Endothelial cell of umbilical vein (primary cell): ENCODE measurements at regions not wholly inside any gene's neighbourhood (a gene's known extent, or its start where the extent isn't known, plus 50 kb on each side); places are given as distances from the start of the nearest gene placed in this dataset.

ENCODE experiments used
- BruUV-seq: library from RNA; stranded (reverse); fragments of 400-500 nt; replicated peaks from 2 replicates; lab custom pipeline; 2021; lab: Mats Ljungman, UMichigan
- CTCF ChIA-PET: fragments of 300-600, 350-600 bp; sonication (Branson Sonifier 250); formaldehyde crosslinking; loops from one replicate; lab custom pipeline; 2021; ENCODE audit warnings: antibody characterized with exemption, inconsistent platforms; lab: Charles Lee
- POLR2A ChIA-PET: fragments of 300-600, 350-600 bp; sonication (Branson Sonifier 250); formaldehyde crosslinking; loops from one replicate; lab custom pipeline; 2021; ENCODE audit warnings: antibody characterized with exemption, inconsistent platforms; lab: Charles Lee
- DNase-seq: peaks from one replicate; pipeline ENCODE4 v3.0.0-alpha.2; 2011; ENCODE audit warnings: low read depth, low spot score
- FAIRE-seq: peaks from 2 replicates; lab custom pipeline; 2011; peaks lifted over from hg19 to GRCh38; lab: Jason Lieb, UNC
- H2AFZ ChIP-seq: 2 replicates; pipeline ENCODE4 v1.6.0; 2012; ENCODE audit warnings: low read depth, low read length, control low read depth, inconsistent platforms
- H3K27ac ChIP-seq: 2 replicates; pipeline ENCODE4 v1.5.1; 2011; ENCODE audit warnings: low read depth, mild to moderate bottlenecking, control low read depth, low read length, moderate library complexity; ENCODE audit not compliant: insufficient read depth
- H3K27me3 ChIP-seq, 2 experiments: 2 replicates each; pipeline versions ENCODE4 v1.6.0 to v1.6.1; 2011; ENCODE audit warnings: low read length in 2 of 2, mixed read lengths in 1 of 2; ENCODE audit not compliant: control insufficient read depth in 2 of 2, insufficient read depth in 2 of 2
- H3K36me3 ChIP-seq, 2 experiments: 2 replicates in 1 of 2; 3 replicates in 1 of 2; pipeline ENCODE4 v1.5.1; 2011; ENCODE audit warnings: low read length in 2 of 2, mild to moderate bottlenecking in 1 of 2, moderate library complexity in 1 of 2; ENCODE audit not compliant: control insufficient read depth in 2 of 2, insufficient read depth in 2 of 2; ENCODE audit errors: extremely low read depth in 1 of 2
- H3K4me1 ChIP-seq: 3 replicates; pipeline ENCODE4 v1.5.1; 2011; ENCODE audit warnings: mild to moderate bottlenecking, low read length; ENCODE audit not compliant: control insufficient read depth, insufficient read depth; ENCODE audit errors: extremely low read depth
- H3K4me2 ChIP-seq: 2 replicates; pipeline ENCODE4 v1.6.1; 2011; ENCODE audit warnings: low read length, control low read depth, mixed read lengths; ENCODE audit not compliant: insufficient read depth
- H3K4me3 ChIP-seq, 3 experiments: fragments of 200-600 bp in 1 of 3; sonication (generic), shearing (Covaris generic) in 1 of 3; replicated peaks in 1 of 3; 2 replicates each; pipeline ENCODE4 v1.5.1; 2011 to 2016; ENCODE audit warnings: control low read depth in 3 of 3, low read length in 3 of 3, mild to moderate bottlenecking in 2 of 3, inconsistent platforms in 1 of 3, low read depth in 1 of 3, moderate library complexity in 1 of 3; ENCODE audit not compliant: insufficient read depth in 1 of 3
- H3K79me2 ChIP-seq: 2 replicates; pipeline ENCODE4 v1.6.0; 2012; ENCODE audit warnings: low read length, inconsistent platforms; ENCODE audit not compliant: control insufficient read depth, insufficient read depth
- H3K9ac ChIP-seq: replicated peaks from 2 replicates; pipeline ENCODE3; 2011; ENCODE audit warnings: low read length, control low read depth; ENCODE audit not compliant: insufficient read depth; ENCODE audit errors: extremely low read depth
- H3K9me1 ChIP-seq: replicated peaks from 3 replicates; pipeline ENCODE4 v1.6.0; 2011; ENCODE audit warnings: mild to moderate bottlenecking, low read length; ENCODE audit not compliant: control insufficient read depth, insufficient read depth; ENCODE audit errors: extremely low read depth
- H3K9me3 ChIP-seq: replicated peaks from 2 replicates; pipeline ENCODE4 v1.5.1; 2012; ENCODE audit warnings: low read length, inconsistent platforms; ENCODE audit not compliant: control insufficient read depth, insufficient read depth
- H4K20me1 ChIP-seq: replicated peaks from 2 replicates; pipeline ENCODE3; 2011; ENCODE audit warnings: mild to moderate bottlenecking, low read length; ENCODE audit not compliant: control insufficient read depth, insufficient read depth; ENCODE audit errors: extremely low read depth
- EZH2 ChIP-seq: IDR thresholded peaks from 2 replicates; pipeline ENCODE4 v1.6.1; 2012; ENCODE audit warnings: borderline replicate concordance, low read depth, mild to moderate bottlenecking, moderate library complexity, low read length, inconsistent platforms; ENCODE audit not compliant: severe bottlenecking
- FOS ChIP-seq: IDR thresholded peaks from 2 replicates; pipeline ENCODE4 v1.6.1; 2011; ENCODE audit warnings: mild to moderate bottlenecking, low read length, moderate library complexity, borderline replicate concordance; ENCODE audit not compliant: insufficient read depth
- GATA2 ChIP-seq: IDR thresholded peaks from 2 replicates; pipeline ENCODE4 v1.7.0; 2011; ENCODE audit warnings: low read depth, mild to moderate bottlenecking, moderate library complexity, mixed read lengths, low read length; ENCODE audit not compliant: insufficient read length, insufficient read depth
- JUN ChIP-seq: IDR thresholded peaks from 2 replicates; pipeline ENCODE4 v1.6.1; 2011; ENCODE audit warnings: borderline replicate concordance, low read depth; ENCODE audit not compliant: insufficient read length, insufficient read depth
- MYC ChIP-seq: IDR thresholded peaks from one replicate; pipeline ENCODE4 v1.6.1; 2011; ENCODE audit warnings: mild to moderate bottlenecking, low read depth, low read length
- POLR2A ChIP-seq: IDR thresholded peaks from 2 replicates; pipeline ENCODE4 v1.6.1; 2012; ENCODE audit warnings: low read depth, mild to moderate bottlenecking, control low read depth, low read length
- POLR2AphosphoS5 ChIP-seq: IDR thresholded peaks from 2 replicates; pipeline ENCODE4 v1.6.1; 2012; ENCODE audit warnings: low read depth, mild to moderate bottlenecking, control low read depth, low read length, moderate library complexity; ENCODE audit not compliant: insufficient read depth
- dilution Hi-C: fragments of 300-500 bp; cut with MboI; formaldehyde crosslinking; loops from one replicate; pipeline ENCODE4 v1.15.0; 2019; ENCODE audit warnings: low sequenced_read_pairs; ENCODE audit not compliant: extremely low pct_ligation_motif_present
- intact Hi-C: fragments of 100-400 bp; cut with micrococcal nuclease; formaldehyde crosslinking; loops from one replicate; pipeline ENCODE4 v1.10.0; 2022
- TF ChIP-seq, protein P1 (sequence below), 2 donors: IDR thresholded peaks; 1 replicate in 1 of 2; 2 replicates in 1 of 2; pipeline ENCODE4 v1.5.1; 2011; ENCODE audit warnings: low read length in 2 of 2, mild to moderate bottlenecking in 2 of 2, moderate library complexity in 2 of 2, control low read depth in 1 of 2, inconsistent platforms in 1 of 2, low read depth in 1 of 2; ENCODE audit not compliant: insufficient read depth in 1 of 2; ENCODE audit errors: extremely low read depth in 1 of 2
- TF ChIP-seq, protein P2 (sequence below): IDR thresholded peaks from 2 replicates; pipeline ENCODE4 v1.6.1; 2011; ENCODE audit not compliant: insufficient read depth, insufficient read length

DNA sequence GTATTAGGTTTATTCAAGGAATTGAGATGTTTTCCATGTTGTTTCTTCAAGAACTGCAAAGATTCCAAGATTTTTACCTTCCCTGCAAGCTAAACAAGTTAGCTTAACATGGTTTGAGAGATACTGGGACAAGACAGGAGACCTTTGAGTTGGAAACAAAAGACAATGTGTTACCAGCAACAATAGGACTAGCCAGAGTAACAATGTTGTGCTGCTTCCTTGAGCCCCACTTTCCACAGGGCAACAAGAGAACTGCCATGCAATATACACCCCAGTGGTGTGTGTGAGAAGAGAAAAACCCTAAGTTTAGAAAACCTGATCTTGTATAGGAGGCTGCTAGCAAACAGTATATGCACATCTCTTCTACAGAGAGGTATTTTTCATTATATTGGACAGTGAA, 264.6 kb downstream of the PCDH20 start:
- H3K9me1 ChIP-seq = no peaks in the 10 kb centered on the region
- DNase-seq (no peak), FAIRE-seq (no peak)
- dilution Hi-C loops (no loop called here), intact Hi-C loops (no loop called here)
- no peak overlapping the region for H3K4me2 ChIP-seq
- H4K20me1 ChIP-seq = no peaks in the 10 kb centered on the region
- no peaks in the 10 kb centered on the region for H3K9me3 ChIP-seq
- no peaks in the 10 kb centered on the region for H3K79me2 ChIP-seq
- H3K36me3 ChIP-seq = no peaks in the 10 kb centered on the region
- ChIA-PET POLR2A (no interaction called here), CTCF (no interaction called here)
- no peak overlapping the region for H3K9ac ChIP-seq
- BruUV-seq = no TSS peak
- no peak overlapping the region for H3K4me3 ChIP-seq
- H3K27me3 ChIP-seq = no peaks in the 10 kb centered on the region
- no peak overlapping the region for H3K27ac ChIP-seq
- no peak overlapping the region for H2AFZ ChIP-seq
- no peak for TF ChIP-seq MYC
- TF ChIP-seq POLR2A = no peak
- no peak for TF ChIP-seq FOS
- TF ChIP-seq POLR2AphosphoS5 = no peak
- TF ChIP-seq, protein P1, sequence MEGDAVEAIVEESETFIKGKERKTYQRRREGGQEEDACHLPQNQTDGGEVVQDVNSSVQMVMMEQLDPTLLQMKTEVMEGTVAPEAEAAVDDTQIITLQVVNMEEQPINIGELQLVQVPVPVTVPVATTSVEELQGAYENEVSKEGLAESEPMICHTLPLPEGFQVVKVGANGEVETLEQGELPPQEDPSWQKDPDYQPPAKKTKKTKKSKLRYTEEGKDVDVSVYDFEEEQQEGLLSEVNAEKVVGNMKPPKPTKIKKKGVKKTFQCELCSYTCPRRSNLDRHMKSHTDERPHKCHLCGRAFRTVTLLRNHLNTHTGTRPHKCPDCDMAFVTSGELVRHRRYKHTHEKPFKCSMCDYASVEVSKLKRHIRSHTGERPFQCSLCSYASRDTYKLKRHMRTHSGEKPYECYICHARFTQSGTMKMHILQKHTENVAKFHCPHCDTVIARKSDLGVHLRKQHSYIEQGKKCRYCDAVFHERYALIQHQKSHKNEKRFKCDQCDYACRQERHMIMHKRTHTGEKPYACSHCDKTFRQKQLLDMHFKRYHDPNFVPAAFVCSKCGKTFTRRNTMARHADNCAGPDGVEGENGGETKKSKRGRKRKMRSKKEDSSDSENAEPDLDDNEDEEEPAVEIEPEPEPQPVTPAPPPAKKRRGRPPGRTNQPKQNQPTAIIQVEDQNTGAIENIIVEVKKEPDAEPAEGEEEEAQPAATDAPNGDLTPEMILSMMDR (IDR thresholded peaks at IDR 0.05; ENCODE audit: extremely low read depth in 1 of 2, insufficient read depth in 1 of 2, low read depth in 1 of 2, low read length in 2 of 2) = no peak
- no peak for TF ChIP-seq JUN
- TF ChIP-seq, protein P2, sequence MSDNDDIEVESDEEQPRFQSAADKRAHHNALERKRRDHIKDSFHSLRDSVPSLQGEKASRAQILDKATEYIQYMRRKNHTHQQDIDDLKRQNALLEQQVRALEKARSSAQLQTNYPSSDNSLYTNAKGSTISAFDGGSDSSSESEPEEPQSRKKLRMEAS = no peak
- TF ChIP-seq GATA2 = no peak
- TF ChIP-seq EZH2 = no peak
- H3K4me1 ChIP-seq = no peaks in the 10 kb centered on the region
